NB4 (cell line): ENCODE measurements at regions not wholly inside any gene's neighbourhood (a gene's known extent, or its start where the extent isn't known, plus 50 kb on each side); places are given as distances from the start of the nearest gene placed in this dataset.

Experiments used
- CTCF ChIP-seq: IDR thresholded peaks from one replicate; pipeline ENCODE4 v1.5.1; 2012; ENCODE audit warnings: low read depth, low read length
- MAX ChIP-seq: IDR thresholded peaks from 2 replicates; pipeline ENCODE4 v1.6.1; 2011; ENCODE audit warnings: low read depth, low read length
- MYC ChIP-seq: IDR thresholded peaks from 2 replicates; pipeline ENCODE4 v1.6.1; 2011; ENCODE audit warnings: low read depth, low read length

- TF ChIP-seq CTCF (no peak), MYC (no peak), MAX (no peak)
These were observed 540.9 kb downstream of the TRIML1 start for GRCh38 chr4:188680004-188680666.
